GM12872 (cell line): ENCODE measurements at regions not wholly inside any gene's neighbourhood (a gene's known extent, or its start where the extent isn't known, plus 50 kb on each side); places are given as distances from the start of the nearest gene placed in this dataset.

Experiments used
- TF ChIP-seq, protein P1 (sequence below): IDR thresholded peaks from 3 replicates; pipeline ENCODE4 v1.5.1; 2011; ENCODE audit warnings: low read depth, mild to moderate bottlenecking, low read length, moderate library complexity; ENCODE audit not compliant: insufficient read depth

DNA sequence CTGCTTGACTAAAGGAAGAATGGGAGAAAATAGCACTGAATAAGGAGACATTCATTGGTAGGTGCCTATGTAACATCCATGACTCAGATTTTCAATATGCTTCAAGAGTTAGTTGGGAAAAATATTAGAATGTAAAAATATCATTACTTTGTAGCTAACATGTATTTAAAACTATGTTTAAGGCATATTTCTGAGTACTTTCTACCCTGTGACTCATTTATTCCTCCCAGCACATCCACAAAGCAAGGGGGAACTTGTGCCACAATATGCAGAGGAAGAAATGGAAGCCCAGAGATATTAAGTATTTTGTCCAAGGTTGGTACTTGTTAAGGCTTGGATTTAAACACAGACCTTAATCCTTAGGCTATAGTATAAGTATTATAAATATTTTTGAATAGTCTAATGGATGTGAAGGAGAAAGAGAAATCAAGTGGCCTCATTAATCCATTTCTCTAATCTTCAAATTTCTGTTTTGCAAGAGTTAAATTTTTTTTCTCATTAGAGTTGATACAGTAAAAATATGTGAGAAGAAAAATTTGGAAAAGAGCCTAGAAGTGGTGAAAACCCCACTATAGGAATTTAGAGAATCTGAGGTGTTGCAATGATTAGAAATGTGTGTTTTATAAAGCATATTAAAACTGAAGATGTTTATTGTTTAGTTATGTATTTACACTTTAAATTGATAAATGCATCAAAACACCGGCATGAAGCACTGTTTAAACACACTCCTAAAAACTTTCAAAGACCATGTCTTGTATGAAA is 149.3 kb upstream of the GYPA start:
- TF ChIP-seq, protein P1, sequence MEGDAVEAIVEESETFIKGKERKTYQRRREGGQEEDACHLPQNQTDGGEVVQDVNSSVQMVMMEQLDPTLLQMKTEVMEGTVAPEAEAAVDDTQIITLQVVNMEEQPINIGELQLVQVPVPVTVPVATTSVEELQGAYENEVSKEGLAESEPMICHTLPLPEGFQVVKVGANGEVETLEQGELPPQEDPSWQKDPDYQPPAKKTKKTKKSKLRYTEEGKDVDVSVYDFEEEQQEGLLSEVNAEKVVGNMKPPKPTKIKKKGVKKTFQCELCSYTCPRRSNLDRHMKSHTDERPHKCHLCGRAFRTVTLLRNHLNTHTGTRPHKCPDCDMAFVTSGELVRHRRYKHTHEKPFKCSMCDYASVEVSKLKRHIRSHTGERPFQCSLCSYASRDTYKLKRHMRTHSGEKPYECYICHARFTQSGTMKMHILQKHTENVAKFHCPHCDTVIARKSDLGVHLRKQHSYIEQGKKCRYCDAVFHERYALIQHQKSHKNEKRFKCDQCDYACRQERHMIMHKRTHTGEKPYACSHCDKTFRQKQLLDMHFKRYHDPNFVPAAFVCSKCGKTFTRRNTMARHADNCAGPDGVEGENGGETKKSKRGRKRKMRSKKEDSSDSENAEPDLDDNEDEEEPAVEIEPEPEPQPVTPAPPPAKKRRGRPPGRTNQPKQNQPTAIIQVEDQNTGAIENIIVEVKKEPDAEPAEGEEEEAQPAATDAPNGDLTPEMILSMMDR = no peak

DNA sequence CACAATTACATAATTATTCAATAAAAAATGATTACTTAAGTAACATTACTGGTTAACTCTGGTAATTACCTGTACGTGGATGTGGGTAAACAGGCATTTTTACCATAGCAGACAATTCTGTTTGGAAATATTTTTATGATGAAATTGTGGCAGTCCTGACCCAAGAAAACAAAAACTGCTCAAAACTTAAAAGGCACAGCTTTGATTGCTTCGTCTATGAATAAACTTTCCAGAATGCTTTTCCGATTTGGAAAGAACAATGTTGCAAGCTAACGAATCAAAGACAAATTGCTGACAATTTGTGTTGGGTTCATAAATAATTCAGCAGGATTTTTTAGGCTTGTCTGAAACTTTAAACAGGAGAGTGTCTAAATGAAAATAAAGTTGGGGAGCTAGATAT is 150.6 kb upstream of the GYPA start:
- TF ChIP-seq, protein P1 = no peak

DNA sequence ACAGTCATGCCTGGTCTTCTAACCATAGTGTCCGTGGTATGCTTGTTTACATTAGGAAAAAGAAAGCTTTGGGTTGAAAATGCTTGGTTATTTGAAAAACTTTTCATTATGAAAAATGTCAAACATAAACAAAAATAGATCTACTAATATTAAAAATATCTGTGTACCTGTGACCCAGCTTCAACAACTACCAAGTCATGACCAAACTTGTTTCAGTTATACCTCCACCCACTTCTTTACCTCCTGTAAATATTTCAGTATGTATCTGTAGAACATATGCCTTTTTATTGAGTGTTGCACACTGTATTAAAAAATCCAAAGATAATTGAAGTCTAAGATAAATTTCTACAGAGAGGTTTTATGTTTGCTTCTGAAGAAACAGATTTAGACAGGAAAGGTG is 153.7 kb upstream of the GYPA start:
- TF ChIP-seq, protein P1 = no peak

DNA sequence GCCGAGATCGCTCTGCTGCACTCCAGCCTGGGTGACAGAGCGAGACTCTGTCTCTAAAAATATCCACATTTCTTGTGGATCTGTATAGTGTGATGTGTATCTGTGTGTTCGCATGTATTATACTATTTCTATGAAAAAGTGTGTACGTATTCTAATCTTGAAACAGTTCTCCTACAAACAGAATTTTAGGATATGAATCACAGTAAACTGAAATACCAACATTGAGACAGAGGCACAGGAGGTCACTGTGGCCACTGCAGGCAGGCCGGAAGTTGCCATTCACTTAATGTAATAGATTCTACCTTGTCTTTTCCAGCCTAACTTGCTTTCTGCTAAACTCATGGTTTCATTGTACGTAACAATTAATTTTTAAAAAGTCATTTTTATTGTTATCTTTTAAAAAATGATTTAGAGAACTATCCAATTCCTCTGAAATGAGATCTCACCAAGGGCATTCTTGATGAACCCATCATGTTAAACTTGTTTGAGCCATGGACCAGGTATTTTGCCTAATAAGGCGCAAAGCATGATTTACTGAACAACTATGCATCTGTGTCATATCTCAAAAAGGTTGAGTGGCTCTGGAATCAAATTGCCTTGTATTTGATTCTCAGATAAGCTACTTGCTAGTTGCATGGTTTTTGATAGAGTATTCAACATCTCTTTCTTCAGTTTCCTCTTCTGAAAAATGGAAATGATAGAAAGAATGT is 154.9 kb upstream of the GYPA start:
- TF ChIP-seq, protein P1 = no peak

DNA sequence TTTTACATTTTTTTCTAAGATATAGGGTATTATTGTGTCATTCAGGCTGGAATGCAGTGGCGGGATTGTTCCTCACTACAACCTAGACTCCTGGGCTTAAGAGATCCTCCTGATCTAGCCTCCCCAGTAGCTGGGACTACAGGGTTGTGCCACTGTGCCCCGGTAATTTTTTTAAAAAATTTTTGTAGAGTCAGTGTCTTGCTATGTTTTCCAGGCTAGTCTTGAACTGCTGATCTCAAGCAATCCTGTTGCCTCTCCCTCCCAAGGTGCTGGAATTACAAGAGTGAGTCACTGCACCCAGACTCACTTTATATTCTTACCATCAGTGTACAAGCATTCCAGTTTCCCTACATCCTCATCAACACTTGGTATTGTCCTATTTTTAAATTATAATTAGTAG is 156.4 kb upstream of the GYPA start:
- TF ChIP-seq, protein P1 = no peak

DNA sequence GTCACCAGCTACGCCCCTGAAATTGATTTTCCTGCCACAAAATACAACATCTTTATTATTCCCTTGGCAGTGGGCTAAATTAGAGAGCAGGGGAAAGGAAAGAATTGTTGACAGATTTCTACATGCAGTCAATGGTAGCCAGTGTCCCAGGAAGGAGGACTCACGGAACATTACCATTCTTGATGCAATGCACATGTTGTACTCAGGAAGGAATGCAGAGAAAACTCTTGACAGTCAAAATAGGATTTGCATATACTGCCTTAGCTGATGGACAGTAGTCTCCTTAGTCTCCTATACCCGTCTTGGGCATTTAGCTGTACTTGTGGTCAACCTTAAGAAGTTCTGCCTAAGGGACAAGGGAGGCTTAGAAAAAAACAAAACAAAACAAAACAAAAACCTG is 158.0 kb upstream of the GYPA start:
- TF ChIP-seq, protein P1 = no peak

DNA sequence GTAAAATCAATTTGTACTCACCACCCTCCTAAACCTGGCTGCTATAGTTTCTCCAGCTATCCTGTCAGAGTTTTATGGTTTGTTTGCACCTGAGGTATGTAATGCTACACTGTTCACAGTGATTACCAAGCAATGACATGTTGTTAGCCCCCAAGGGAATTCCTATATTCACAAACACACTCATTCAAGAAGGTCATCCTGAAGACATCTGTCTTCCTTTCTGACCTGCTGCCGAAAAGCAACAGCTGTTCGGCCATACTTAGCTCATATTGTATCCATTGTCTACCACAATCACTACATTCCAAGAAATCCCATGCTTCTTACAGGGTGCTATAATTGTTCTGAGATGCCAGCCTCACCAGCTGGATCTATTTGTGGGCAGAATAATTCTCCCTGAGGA is 160.1 kb upstream of the GYPA start:
- TF ChIP-seq, protein P1 = no peak
